Tibial nerve (tissue), 4 donors: ENCODE measurements at regions not wholly inside any gene's neighbourhood (a gene's known extent, or its start where the extent isn't known, plus 50 kb on each side); places are given as distances from the start of the nearest gene placed in this dataset.

Experiments used
- EP300 ChIP-seq, 2 donors: sonication (generic); formaldehyde crosslinking; IDR thresholded peaks; one replicate each; pipeline ENCODE4 v1.6.1; 2017; ENCODE audit warnings: antibody characterized with exemption in 2 of 2, mild to moderate bottlenecking in 1 of 2
- TF ChIP-seq, protein P1 (sequence below), 5 experiments: fragments of 200-600 bp in 3 of 5; fragments of 450-650 bp in 2 of 5; sonication (generic) in 3 of 5; IDR thresholded peaks; one replicate each; pipeline ENCODE4 v1.5.1; 2016 to 2019; ENCODE audit warnings: antibody characterized with exemption in 5 of 5, mild to moderate bottlenecking in 3 of 5, moderate library complexity in 2 of 5

- TF ChIP-seq, protein P1, sequence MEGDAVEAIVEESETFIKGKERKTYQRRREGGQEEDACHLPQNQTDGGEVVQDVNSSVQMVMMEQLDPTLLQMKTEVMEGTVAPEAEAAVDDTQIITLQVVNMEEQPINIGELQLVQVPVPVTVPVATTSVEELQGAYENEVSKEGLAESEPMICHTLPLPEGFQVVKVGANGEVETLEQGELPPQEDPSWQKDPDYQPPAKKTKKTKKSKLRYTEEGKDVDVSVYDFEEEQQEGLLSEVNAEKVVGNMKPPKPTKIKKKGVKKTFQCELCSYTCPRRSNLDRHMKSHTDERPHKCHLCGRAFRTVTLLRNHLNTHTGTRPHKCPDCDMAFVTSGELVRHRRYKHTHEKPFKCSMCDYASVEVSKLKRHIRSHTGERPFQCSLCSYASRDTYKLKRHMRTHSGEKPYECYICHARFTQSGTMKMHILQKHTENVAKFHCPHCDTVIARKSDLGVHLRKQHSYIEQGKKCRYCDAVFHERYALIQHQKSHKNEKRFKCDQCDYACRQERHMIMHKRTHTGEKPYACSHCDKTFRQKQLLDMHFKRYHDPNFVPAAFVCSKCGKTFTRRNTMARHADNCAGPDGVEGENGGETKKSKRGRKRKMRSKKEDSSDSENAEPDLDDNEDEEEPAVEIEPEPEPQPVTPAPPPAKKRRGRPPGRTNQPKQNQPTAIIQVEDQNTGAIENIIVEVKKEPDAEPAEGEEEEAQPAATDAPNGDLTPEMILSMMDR (IDR thresholded peaks at IDR 0.05), result no peak
- TF ChIP-seq EP300 (IDR thresholded peaks at IDR 0.05), result no peak
Observed at GRCh38 chr17:22268214-22268911, 576.0 kb downstream of the KCNJ18 start.
